HuH-7.5 (cell line): ENCODE measurements at regions not wholly inside any gene's neighbourhood (a gene's known extent, or its start where the extent isn't known, plus 50 kb on each side); places are given as distances from the start of the nearest gene placed in this dataset.

Experiments used
- DNase-seq: peaks from one replicate; pipeline ENCODE4 v3.0.0; 2011; ENCODE audit warnings: low spot score

DNA sequence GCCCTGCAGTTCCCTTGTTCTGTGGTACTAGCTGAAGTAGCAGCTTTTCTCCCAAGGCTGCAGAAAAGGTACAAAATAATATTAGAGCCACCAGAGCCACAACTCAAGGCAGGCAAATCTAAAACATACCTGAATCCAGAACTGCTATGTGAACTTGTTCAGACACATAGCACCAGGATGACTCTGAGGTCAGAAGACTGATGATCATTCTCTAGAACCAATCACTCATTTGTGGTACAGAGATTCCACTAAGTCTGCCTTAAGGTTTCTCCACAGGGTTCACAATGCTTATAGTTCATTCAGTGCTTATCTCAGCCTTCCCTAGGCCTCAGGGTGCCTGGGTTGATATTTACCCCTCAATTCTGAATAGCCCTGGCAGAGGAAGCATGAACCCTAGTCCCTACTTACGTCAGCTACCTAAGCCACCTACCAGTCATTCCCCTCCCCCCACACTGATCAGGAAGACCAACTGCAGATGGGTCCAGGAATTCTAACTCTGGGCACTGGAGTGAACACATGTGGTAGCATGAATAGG lies 140.9 kb upstream of the MOCS1 start:
- DNase-seq, result no peak

DNA sequence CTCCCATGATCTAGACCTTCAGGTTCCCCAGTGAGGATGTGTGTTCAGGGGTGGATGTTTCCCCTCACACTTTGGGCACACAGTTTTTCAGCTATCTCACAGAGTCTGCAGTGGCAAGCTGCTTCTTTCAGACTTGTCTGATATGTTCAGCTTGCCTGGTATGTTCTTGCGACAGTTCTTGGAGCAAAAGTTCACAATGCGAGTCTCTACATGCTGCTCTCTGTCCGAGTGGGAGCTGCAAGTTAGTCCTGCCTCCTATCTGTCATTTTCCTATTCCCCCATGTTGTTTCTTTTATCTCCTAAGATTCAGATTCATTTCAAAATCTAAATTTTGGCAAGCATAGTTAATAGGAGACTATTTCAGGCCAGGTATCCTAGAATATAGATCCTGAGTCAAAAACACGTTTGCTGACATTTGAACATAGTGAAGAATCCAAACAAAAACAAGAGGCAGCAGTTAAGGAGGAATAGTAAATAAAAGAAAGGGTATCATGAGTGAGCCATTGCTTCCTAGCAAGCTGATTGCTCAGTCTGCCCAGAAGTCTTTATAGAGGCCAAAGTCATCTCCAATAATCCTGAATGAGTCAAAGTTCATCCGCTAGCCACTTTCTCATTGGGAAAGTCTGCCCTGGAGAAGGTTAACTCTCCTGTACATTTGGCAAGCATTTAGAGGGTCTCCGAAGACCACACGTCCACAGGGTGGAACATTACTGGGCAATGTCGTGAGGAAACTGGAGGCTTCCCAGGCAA lies 140.2 kb upstream of the MOCS1 start:
- no peak for DNase-seq

DNA sequence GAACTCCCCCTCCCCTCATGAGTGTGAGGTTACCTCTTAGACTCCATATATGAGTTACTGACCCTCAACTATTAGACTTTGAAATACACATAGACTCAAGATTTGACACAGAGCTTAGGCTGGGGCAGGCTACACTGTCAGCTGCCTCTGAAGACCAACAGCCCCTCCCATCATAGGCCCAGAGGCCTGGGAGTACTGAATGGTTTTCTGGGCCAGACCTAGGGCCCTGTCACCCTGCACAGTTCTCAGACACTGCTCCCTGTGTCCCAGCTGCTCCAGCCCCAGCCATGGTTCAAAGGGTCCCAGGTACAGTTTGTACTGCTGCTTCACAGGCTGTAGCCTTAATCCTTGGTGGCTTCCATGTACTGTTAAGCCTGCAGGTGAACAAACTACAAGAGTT lies 132.1 kb upstream of the MOCS1 start:
- DNase-seq, result no peak

DNA sequence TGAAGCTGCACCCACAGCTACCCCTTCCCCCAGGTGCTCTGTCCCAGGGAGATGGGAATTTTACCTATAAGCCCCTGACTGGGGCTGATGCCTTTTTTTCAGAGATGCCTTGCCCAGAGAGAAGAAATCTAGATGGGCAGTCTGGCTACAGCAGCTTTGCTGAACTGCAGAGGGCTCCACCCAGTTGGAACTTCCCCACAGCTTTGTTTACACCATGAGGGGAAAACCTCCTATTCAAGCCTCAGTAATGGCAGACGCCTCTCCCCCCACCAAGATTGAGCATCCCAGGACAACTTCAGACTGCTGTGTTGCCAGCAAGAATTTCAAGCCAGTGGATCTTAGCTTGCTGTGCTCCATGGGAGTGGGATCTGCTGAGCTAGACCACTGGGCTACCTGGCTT lies 122.6 kb upstream of the MOCS1 start:
- DNase-seq, result no peak

DNA sequence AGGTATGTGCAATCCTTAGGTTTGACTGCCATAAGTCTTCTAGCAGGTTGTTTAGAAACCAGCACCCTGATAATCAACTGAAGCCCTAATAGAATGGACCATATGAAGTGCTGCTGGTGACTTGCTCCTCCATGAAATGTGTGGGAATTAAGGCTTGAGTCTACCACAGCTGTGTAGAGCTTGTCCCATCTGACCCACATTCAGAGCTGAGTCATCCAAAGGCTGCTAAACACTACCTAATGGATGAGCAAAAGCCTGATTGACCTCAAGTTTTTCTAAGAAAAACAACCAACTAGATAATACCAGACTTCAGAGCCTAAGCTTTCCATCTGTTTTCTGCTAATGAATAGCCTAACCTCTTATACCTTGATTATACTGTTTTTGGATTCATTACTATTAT lies 120.3 kb upstream of the MOCS1 start:
- no peak for DNase-seq

DNA sequence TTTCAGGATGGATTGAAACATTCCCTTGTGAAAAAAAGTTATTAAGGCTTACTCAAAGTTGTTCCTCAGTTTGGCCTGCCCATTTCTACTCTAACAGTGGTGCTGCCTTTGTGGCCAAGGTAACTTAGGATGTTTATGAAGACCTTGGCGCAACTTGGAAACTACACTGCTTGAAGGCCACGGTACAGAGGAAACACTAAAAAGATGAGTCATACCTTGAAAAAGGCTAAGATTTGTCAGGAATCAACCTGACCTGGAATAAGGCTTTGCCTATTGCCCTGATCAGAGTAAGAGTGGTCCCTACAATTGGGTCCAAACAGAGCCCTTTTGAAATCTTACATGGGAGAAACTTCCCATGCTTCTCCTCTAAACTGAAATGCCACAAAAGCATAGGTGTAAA lies 119.9 kb upstream of the MOCS1 start:
- no peak for DNase-seq

DNA sequence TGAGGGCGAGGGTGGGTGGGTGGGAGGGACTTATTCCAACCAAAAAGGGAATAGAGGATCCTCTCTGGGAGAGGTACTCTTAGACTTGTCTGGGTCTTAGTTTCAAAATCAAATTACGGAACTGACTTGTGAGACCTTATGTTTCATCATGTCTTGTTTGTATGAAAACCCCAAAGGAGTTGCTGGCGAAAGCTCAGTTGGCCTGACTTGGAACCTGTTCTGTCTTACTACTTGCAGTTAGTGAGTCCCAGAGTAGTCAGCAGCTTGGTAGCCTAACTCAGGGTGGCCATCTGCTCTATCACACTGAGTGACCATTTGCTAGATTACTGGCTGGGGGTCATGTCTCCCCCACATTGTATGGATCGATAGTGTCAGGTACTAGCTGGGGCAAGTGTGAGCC lies 114.9 kb upstream of the MOCS1 start:
- no peak for DNase-seq

DNA sequence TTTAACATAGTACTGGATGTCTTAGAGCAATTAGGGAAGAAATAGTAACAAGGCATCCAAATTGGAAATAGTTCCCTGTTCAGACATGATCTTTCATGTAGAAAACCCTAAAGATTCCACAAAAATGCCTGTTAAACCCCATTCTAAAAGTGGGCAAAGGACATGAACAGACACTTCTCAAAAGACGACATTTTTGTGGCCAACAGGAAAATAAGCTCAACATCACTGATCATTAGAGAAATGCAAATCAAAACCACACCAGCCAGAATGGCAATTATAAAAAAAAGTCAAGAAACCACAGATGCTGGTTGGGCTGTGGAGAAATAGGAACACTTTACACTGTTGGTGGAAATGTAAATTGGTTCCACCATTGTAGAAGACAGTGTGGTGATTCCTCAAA lies 109.9 kb upstream of the MOCS1 start:
- DNase-seq, result no peak

DNA sequence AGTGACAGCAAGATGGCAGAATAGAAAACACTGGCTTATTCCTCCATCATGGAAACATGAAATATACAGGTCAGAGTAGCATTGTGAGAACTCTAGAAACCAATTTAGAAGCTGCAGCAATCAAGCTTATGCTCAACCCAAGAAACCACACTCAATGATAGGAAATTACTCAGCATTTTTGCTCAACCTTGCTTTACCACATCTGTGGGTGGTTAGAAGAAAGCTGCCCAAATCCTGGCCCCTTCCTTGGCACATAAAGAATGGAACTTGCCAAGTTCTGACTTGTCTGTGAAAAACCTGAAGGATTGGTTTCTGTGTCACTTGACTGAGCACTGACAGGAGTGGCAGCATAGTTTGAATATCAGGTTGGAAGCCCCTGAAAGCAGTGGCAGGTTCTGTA lies 108.0 kb upstream of the MOCS1 start:
- no peak for DNase-seq

DNA sequence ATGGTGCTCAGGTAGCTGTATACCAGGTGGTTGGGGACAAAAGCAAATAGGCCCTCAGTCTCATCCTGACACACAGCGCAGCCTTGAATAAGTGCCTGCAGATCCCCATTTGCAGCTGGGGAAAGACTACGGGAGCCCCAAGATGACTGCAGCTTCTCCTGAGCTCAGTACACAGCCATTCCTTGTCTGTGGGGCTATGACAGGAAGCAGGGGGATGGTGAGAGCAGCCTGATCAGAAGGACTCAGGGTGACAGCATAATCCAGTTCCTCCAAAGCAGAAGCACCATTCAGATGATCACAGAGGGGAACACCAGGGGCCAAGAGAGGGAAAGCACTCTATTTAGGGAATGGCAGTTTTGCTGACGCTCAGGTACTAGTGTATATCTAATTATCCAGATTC lies 104.8 kb upstream of the MOCS1 start:
- no peak for DNase-seq

DNA sequence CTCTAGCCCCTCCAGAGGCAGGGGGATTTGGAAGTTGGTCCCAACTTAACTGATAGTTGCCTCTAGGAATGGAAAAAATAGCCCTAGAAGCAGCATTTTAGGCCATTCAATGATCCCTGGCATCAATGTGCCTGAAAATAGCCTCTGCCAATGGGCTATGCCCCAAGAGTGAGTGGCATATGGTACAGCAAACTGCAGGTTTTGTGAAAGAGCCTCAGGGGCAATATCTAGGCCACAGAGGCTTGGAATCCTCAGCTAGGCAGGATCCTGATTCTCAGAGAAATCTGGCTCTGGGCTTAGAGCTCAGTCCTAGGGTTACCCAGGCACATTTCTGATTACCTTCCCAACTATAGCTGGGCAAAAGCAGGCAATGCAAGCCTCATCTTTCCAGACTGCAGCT lies 104.4 kb upstream of the MOCS1 start:
- DNase-seq, result no peak

DNA sequence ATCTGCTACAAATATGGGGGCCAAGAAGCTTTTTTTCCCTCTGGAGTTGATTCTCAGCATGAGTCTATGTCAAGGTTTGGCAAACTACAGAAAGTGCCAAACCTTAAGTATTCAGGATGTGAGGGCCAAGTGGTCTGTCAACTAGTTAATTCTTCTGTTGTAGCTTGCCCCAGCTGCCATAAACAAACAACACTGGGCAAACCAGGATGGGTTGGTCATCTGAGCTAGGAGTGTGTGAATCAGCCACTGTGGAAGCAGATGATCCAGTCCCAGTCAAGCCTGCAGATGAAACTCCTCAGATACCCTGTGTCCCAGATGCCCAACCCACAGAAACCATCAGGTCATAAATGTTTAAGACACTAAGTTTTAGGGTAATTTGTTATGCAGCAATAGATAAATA lies 103.0 kb upstream of the MOCS1 start:
- DNase-seq, result no peak

DNA sequence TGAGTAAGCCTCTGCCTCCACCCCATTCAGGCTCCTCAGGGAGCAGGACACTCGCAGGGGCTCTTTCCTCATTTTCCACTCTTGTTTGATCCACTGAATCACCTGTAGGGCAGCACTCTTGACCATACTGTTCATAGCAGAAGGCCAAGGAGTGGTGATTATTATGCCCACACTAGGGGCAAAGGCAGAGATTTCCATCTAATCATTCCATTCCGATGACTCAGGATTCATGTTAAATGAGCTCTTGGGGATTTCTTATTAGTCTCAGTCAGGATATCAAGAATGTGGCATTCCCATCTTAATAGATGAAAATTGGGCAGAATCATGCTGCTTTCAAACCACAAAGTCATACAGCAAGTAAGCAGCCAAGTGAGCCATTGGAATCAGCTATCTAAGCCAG lies 101.9 kb upstream of the MOCS1 start:
- no peak for DNase-seq

DNA sequence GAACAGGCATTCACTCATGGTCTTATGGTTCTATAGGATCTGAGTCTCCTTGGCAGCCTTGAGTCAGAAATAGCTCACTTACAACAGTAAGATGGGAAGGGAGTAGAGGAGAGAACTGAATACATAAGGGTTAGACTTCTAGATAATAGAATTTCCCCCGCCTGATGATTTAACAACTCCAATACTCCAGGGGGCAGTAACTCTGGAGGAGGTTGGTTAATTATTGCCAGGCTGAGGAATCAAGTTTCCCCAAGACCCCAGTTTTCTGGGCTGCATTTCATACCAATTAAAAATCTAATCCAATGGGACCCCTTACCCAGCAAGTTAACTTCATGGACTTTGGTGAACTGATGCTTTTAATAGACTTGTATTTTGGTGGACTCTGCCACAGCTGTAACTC lies 94.2 kb upstream of the MOCS1 start:
- DNase-seq, result no peak

DNA sequence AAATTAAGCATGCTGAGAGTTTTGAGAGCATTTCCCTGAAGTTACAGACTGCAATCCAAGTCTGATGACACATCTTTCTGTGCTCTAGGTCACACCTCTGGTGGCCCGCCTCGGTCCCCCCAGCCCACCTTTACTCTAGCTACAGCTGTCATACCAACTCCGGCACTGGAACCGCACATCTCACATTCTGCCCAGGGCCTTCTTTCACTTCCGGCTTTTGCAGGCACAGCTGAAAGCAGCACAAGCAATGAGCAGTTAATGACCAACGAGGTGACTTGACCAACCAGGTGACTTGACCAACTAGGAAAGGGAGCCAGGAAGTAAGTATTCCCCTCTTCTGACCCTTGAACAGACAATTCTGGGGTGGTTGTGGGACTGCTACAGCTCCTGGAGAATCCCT lies 88.6 kb upstream of the MOCS1 start:
- DNase-seq, result no peak

DNA sequence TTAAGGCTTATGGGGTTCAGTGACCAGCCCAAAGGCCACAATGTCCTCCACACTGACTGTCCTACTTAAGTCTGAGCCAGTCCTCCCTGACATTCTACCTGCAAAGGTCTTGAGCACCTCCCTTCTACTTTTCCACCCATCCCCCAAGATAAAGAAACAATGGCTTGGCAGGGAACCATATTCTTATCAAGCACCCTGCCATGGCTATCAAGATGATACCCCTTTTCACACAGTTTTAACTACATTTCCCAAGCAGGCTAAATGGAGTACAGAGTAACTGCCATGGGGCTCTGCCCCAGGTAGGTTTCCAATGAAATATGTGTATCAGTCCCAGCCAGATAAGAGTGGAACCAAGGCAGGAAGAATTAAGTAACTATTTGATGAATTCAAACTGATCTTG lies 85.9 kb upstream of the MOCS1 start:
- DNase-seq, result no peak

DNA sequence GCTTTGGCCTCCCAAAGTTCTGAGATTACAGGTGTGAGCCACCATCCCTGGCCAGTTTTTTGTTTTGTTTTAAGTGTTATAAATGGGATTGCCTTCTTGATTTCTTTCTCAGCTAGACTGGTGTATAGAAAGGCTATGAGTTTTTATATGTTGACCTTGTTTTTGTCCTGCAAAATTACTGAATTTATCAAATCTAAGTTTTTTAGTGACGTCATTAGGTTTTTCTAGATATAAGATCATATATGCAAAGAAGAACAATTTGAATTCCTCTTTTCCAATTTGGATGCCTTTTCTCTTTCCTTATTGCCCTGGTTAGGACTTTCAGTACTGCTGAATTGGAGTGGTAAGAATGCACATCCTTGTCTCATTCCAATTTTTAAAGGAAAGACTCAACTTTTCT lies 81.3 kb upstream of the MOCS1 start:
- no peak for DNase-seq

DNA sequence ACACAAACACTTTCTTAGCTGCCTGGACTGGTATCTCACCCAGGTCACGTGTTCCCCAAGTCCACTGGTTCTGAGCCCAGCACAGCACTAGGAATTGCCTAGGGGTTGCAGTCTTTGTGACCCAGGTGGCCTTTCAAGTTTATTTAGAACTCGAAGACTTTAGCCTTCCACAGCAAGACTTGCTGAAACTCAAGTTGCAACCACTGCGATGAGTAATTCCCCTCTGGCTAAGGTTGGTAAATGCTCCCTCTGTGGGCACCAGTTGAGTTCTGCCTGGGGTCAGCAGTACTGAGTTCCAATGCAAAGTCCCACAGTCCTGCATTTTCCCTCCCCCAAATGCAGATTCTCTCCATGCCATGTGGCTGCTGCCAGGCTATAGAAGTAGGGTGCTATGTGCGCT lies 77.6 kb upstream of the MOCS1 start:
- DNase-seq, result no peak

DNA sequence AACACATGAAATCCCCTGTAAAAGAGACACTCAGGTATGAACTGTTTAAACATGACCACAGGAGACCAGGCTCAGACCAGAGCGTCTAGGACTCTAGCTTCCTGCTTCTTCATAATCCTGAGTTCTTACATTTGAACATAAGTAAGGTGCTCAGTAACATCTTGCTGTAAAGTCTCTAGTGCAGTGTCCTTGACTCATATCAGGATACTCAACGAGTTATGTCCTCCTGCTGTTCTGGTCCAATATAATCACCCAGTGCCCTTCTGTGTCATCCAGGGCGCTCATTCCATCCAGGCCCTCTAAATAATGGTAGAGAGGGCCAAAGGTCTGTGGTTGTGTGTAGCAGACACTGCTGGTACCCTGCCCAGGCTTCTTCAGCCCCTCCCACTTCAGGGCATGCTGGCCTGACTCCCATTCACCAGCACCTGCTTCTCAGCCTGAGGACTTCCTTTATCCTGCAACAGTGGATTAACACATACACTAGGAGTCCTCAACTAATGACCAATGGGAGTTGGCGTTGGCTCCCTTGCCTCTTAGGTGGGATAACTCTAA lies 66.8 kb upstream of the MOCS1 start:
- DNase-seq, result no peak

DNA sequence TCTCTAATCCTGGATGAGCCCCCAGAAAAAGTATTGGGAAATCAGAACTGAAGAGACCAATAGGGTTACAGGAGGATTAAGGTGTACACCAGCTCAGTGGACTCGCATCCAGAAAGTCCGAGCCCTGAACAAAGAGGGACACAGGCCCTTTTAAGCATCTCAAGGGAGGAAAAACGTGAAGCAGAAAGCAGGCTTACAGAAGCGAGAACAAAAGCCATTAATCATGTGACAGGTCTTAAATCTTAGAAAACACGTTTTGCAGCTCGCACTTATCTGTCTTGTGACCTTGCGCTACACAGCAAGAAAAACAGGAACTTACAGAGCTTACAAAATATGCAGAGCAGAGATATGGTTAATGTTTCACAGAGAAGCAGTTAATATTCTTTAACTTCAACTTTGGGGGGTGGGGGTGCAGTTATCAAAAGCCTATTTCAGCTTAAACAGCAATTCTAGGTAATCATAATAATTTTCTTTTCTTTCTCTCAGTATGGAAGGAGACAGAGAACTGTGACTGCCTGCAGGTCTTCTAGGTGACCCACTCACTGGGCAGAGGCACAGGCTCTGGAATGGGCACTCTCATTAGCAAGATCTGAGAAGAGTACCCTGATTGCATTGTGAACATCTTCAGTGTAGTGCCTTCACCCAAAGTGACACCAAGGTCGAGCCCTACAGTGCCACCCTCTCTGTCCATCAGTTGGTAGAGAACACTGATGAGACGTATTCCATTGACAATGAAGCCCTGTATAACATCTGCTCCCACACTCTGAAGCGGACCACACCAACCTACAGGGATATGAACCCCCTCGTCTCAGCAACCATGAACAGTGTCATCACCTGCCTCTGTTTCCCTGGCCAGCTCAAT lies 65.0 kb upstream of the MOCS1 start:
- DNase-seq, result no peak

DNA sequence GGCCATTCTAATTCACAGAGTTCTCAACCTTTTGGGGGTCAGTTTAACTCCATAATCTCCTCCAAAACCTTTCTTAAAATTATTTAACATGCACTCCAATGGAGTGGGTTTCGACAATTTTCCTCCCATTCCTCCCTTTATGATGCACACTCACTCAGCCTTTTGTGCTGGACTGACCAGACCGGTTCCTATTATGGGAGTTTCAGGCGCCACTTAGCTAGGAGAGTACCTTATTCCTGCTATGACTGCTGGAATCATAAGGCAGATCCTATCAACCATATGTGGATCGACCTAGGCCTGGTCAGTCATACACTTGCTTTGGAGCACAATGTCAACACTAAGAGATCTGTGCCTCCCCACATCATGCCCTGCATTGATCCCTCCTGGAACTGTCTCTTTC lies 63.9 kb upstream of the MOCS1 start:
- DNase-seq, result no peak

DNA sequence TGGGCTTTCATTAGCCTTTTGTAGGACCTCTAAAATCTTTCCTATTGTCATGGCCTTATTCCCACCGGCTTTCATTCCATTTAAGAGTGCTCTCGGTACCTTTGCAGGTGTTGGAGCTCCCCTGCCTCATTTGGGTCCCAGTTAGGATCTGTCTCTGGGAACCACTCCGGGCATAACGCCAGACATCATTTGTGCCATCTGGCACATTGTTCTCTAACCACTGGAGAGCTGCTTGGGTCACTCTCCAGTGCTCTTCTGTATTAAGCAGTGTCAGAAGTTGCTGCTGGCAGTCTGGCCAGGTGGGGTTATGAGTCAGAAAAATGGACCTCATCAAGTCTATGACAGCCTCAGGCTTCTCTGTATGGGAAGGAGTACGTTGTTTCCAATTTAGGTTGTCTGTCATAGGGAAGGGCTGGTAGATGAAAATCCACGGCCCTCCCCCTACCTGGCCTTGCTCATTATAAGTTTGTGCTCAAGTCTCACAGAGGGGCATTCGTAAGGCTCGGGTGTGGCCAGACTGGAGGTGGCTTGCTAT lies 62.9 kb upstream of the MOCS1 start:
- DNase-seq, result no peak

DNA sequence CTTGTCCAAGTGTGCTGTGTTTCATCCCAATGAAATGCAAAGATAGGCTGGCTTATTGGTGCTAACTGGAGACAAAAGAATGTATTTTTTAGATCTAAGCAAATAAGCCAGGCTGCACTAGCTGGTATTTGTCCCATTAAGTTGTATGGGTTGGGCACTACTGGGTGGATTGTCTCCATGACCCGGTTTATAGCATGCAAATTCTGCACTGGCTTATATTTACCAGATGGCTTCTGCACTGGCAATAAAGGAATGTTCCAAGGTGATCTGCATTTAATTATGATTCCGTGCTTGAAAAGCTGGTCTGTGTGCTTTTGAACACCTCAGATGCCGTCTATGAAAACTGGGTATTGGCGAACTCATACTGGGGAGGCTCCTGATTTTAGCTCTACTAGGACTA lies 61.4 kb upstream of the MOCS1 start:
- DNase-seq, result no peak
